ENCODE measurements at regions not wholly inside any gene's neighbourhood (a gene's known extent, or its start where the extent isn't known, plus 50 kb on each side); places are given as distances from the start of the nearest gene placed in this dataset.
"Not testable (repeated sequence)": the region's sequence is repeated elsewhere in the genome, so short reads cannot be mapped to it uniquely, and the experiment has no call there.

- not testable (repeated sequence) for DNase-seq (ENCODE audit: low read depth)
Observed at GRCh38 chr1:38146079-38146478, 99.5 kb upstream of the POU3F1 start.

GRCh38 chr1:38142606-38143005 is 96.0 kb upstream of the POU3F1 start:
- DNase-seq (ENCODE audit: low read depth), result no peak

- DNase-seq (ENCODE audit: low read depth), result no peak
Observed at GRCh38 chr1:38141483-38141882, 94.9 kb upstream of the POU3F1 start.

GRCh38 chr1:38139738-38140487 is 93.3 kb upstream of the POU3F1 start:
- no peak for DNase-seq (ENCODE audit: low read depth)

- peak; percentile 98 for DNase-seq (ENCODE audit: low read depth)
Observed at GRCh38 chr1:38138498-38139233, 92.1 kb upstream of the POU3F1 start.

- DNase-seq (ENCODE audit: low read depth), result no peak
Observed at GRCh38 chr1:38137164-38137563, 90.6 kb upstream of the POU3F1 start.

GRCh38 chr1:38135625-38136414 is 89.2 kb upstream of the POU3F1 start:
- no peak for DNase-seq (ENCODE audit: low read depth)

GRCh38 chr1:38134294-38134755 is 87.7 kb upstream of the POU3F1 start:
- DNase-seq (ENCODE audit: low read depth), result no peak

- DNase-seq (ENCODE audit: low read depth), result no peak
Observed at GRCh38 chr1:38133756-38134155, 87.2 kb upstream of the POU3F1 start.

- DNase-seq (ENCODE audit: low read depth), result no peak
Observed at GRCh38 chr1:38133304-38133703, 86.7 kb upstream of the POU3F1 start.

GRCh38 chr1:38132681-38133080 is 86.1 kb upstream of the POU3F1 start:
- DNase-seq (ENCODE audit: low read depth), result no peak

GRCh38 chr1:38131024-38131585 is 84.5 kb upstream of the POU3F1 start:
- DNase-seq (ENCODE audit: low read depth), result no peak

GRCh38 chr1:38129971-38130370 is 83.4 kb upstream of the POU3F1 start:
- DNase-seq (ENCODE audit: low read depth), result peak; percentile 34

- no peak for DNase-seq (ENCODE audit: low read depth)
Observed at GRCh38 chr1:38129473-38129872, 82.9 kb upstream of the POU3F1 start.

GRCh38 chr1:38128926-38129453 is 82.4 kb upstream of the POU3F1 start:
- no peak for DNase-seq (ENCODE audit: low read depth)

- no peak for DNase-seq (ENCODE audit: low read depth)
Observed at GRCh38 chr1:38128511-38128910, 81.9 kb upstream of the POU3F1 start.

- DNase-seq (ENCODE audit: low read depth), result no peak
Observed at GRCh38 chr1:38127428-38127827, 80.8 kb upstream of the POU3F1 start.

- DNase-seq (ENCODE audit: low read depth), result no peak
Observed at GRCh38 chr1:38126970-38127369, 80.4 kb upstream of the POU3F1 start.

GRCh38 chr1:38125837-38126520 is 79.4 kb upstream of the POU3F1 start:
- no peak for DNase-seq (ENCODE audit: low read depth)

GRCh38 chr1:38125016-38125415 is 78.4 kb upstream of the POU3F1 start:
- DNase-seq (ENCODE audit: low read depth), result no peak

All from HT1080 (cell line).